KMS-11 (cell line): ENCODE measurements at regions not wholly inside any gene's neighbourhood (a gene's known extent, or its start where the extent isn't known, plus 50 kb on each side); places are given as distances from the start of the nearest gene placed in this dataset.

Source experiments
- H2AFZ ChIP-seq: fragments of 200-600 bp; sonication (generic); 2 replicates; pipeline ENCODE4 v1.6.1; 2016; ENCODE audit warnings: antibody characterized with exemption, mixed run types, low read depth
- H3K27ac ChIP-seq: fragments of 200-600 bp; sonication (generic); 2 replicates; pipeline ENCODE4 v1.6.1; 2016; ENCODE audit warnings: mild to moderate bottlenecking, mixed run types
- H3K27me3 ChIP-seq: fragments of 200-600 bp; sonication (generic); 2 replicates; pipeline ENCODE4 v1.6.1; 2017; ENCODE audit warnings: mild to moderate bottlenecking, low read depth, mixed run types, moderate library complexity; ENCODE audit not compliant: insufficient read depth
- H3K36me3 ChIP-seq: fragments of 200-600 bp; sonication (generic); 2 replicates; pipeline ENCODE4 v1.6.1; 2017; ENCODE audit warnings: mild to moderate bottlenecking, mixed run types; ENCODE audit not compliant: insufficient read depth
- H3K4me1 ChIP-seq: fragments of 200-600 bp; sonication (generic); 2 replicates; pipeline ENCODE4 v1.6.1; 2016; ENCODE audit warnings: mild to moderate bottlenecking, low read depth, mixed run types; ENCODE audit not compliant: poor library complexity, severe bottlenecking
- H3K4me2 ChIP-seq: fragments of 200-600 bp; sonication (generic); 2 replicates; pipeline ENCODE4 v1.7.0; 2016; ENCODE audit warnings: mild to moderate bottlenecking, mixed run types
- H3K4me3 ChIP-seq: fragments of 200-600 bp; sonication (generic); IDR thresholded peaks from 2 replicates; pipeline ENCODE4 v1.6.1; 2017; ENCODE audit warnings: low read depth, low read length, mixed read lengths; ENCODE audit not compliant: insufficient read depth
- H3K79me2 ChIP-seq: fragments of 200-600 bp; sonication (generic); 2 replicates; pipeline ENCODE4 v1.6.1; 2016; ENCODE audit warnings: low read depth, mixed run types; ENCODE audit not compliant: insufficient read depth
- H3K9ac ChIP-seq: fragments of 200-600 bp; sonication (generic); 2 replicates; pipeline ENCODE4 v1.6.1; 2016; ENCODE audit warnings: mild to moderate bottlenecking, mixed run types
- H4K20me1 ChIP-seq: fragments of 200-600 bp; sonication (generic); 2 replicates; pipeline ENCODE4 v1.6.1; 2016; ENCODE audit warnings: mild to moderate bottlenecking, mixed run types; ENCODE audit not compliant: insufficient read depth
- CTCF ChIP-seq: fragments of 200-600 bp; sonication (generic); conservative IDR thresholded peaks from 2 replicates; pipeline ENCODE4 v1.6.1; 2017; ENCODE audit warnings: low read depth, mild to moderate bottlenecking, antibody characterized with exemption, low read length, moderate library complexity, mixed read lengths

GRCh38 chr15:85897895-85898717 lies 103.4 kb upstream of the KLHL25 start:
- Histone ChIP-seq H3K9ac (no peak overlapping the region), H3K36me3 (no peaks in the 10 kb centered on the region), H3K4me3 (no peak overlapping the region), H3K27me3 (no peaks in the 10 kb centered on the region), H3K27ac (no peak overlapping the region), H3K79me2 (no peaks in the 10 kb centered on the region), H3K4me2 (no peak overlapping the region), H3K4me1 (peaks cover 3% of the 10 kb centered on the region), H4K20me1 (no peaks in the 10 kb centered on the region), H2AFZ (no peak overlapping the region)
- TF ChIP-seq CTCF = no peak

GRCh38 chr15:85899927-85900326 lies 105.2 kb upstream of the KLHL25 start:
- no peaks in the 10 kb centered on the region for H3K79me2 ChIP-seq
- no peak overlapping the region for H2AFZ ChIP-seq
- H3K4me3 ChIP-seq = no peak overlapping the region
- H3K9ac ChIP-seq = no peak overlapping the region
- no peaks in the 10 kb centered on the region for H3K36me3 ChIP-seq
- no peaks in the 10 kb centered on the region for H4K20me1 ChIP-seq
- TF ChIP-seq CTCF = no peak
- no peak overlapping the region for H3K27ac ChIP-seq
- peaks cover 3% of the 10 kb centered on the region for H3K4me1 ChIP-seq
- H3K4me2 ChIP-seq = no peak overlapping the region
- no peaks in the 10 kb centered on the region for H3K27me3 ChIP-seq

- Histone ChIP-seq H2AFZ (no peak overlapping the region), H3K9ac (no peak overlapping the region), H3K36me3 (no peaks in the 10 kb centered on the region), H4K20me1 (no peaks in the 10 kb centered on the region), H3K27me3 (no peaks in the 10 kb centered on the region), H3K79me2 (no peaks in the 10 kb centered on the region), H3K27ac (no peak overlapping the region), H3K4me3 (no peak overlapping the region), H3K4me2 (no peak overlapping the region), H3K4me1 (no peaks in the 10 kb centered on the region)
- no peak for TF ChIP-seq CTCF
Measured at GRCh38 chr15:85905751-85906450, 111.2 kb upstream of the KLHL25 start.

- Histone ChIP-seq H3K36me3 (no peaks in the 10 kb centered on the region), H2AFZ (no peak overlapping the region), H3K9ac (no peak overlapping the region), H3K79me2 (no peaks in the 10 kb centered on the region), H3K4me2 (no peak overlapping the region), H4K20me1 (no peaks in the 10 kb centered on the region), H3K27ac (no peak overlapping the region), H3K4me3 (no peak overlapping the region), H3K27me3 (no peaks in the 10 kb centered on the region), H3K4me1 (no peaks in the 10 kb centered on the region)
- no peak for TF ChIP-seq CTCF
Measured at GRCh38 chr15:85906640-85907039, 111.9 kb upstream of the KLHL25 start.
